ENCODE measurements at regions not wholly inside any gene's neighbourhood (a gene's known extent, or its start where the extent isn't known, plus 50 kb on each side); places are given as distances from the start of the nearest gene placed in this dataset.

DNA sequence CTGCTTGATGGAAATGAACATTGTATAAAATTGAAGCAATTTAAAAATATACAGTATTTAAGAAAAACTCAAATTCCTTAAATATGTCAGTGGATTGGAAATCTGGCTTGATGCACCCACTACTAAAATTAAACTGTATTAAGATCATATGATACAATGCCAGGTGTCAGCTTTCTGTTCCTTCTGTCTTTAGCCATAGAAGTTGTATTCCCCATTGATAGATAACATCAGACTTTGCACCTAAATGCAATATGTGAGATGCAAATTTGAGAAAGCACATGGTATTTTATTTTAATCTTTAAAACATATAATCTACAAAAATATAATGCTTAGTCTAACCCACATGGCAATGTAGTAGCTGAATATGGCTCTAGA lies 697.4 kb upstream of the WWC1 start:
- TF ChIP-seq, protein P1, sequence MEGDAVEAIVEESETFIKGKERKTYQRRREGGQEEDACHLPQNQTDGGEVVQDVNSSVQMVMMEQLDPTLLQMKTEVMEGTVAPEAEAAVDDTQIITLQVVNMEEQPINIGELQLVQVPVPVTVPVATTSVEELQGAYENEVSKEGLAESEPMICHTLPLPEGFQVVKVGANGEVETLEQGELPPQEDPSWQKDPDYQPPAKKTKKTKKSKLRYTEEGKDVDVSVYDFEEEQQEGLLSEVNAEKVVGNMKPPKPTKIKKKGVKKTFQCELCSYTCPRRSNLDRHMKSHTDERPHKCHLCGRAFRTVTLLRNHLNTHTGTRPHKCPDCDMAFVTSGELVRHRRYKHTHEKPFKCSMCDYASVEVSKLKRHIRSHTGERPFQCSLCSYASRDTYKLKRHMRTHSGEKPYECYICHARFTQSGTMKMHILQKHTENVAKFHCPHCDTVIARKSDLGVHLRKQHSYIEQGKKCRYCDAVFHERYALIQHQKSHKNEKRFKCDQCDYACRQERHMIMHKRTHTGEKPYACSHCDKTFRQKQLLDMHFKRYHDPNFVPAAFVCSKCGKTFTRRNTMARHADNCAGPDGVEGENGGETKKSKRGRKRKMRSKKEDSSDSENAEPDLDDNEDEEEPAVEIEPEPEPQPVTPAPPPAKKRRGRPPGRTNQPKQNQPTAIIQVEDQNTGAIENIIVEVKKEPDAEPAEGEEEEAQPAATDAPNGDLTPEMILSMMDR (IDR thresholded peaks at IDR 0.05) = no peak
- TF ChIP-seq ZFX (IDR thresholded peaks at IDR 0.05; ENCODE audit: borderline replicate concordance) = no peak
